Prostate gland (tissue), 2 donors: ENCODE measurements at regions not wholly inside any gene's neighbourhood (a gene's known extent, or its start where the extent isn't known, plus 50 kb on each side); places are given as distances from the start of the nearest gene placed in this dataset.

Source experiments
- CTCF ChIP-seq, 4 experiments: fragments of 200-600 bp in 2 of 4; fragments of 450-650 bp in 2 of 4; sonication (generic) in 2 of 4; IDR thresholded peaks; 1 replicate in 3 of 4; 2 replicates in 1 of 4; pipeline ENCODE4 v1.5.1; 2016 to 2019; ENCODE audit warnings: antibody characterized with exemption in 4 of 4, mild to moderate bottlenecking in 2 of 4, moderate library complexity in 2 of 4
- POLR2A ChIP-seq: fragments of 450-650 bp; IDR thresholded peaks from one replicate; pipeline ENCODE4 v1.6.1; 2016; ENCODE audit warnings: antibody characterized with exemption, mild to moderate bottlenecking
- POLR2AphosphoS5 ChIP-seq: sonication (generic); formaldehyde crosslinking; IDR thresholded peaks from one replicate; pipeline ENCODE4 v1.6.1; 2017; ENCODE audit warnings: antibody characterized with exemption

- TF ChIP-seq CTCF (IDR thresholded peaks at IDR 0.05) (no peak), POLR2A (no peak), POLR2AphosphoS5 (no peak)
These were observed 2204.3 kb downstream of the MRPL39 start for GRCh38 chr21:23402929-23403520.
